NCI-H146 (cell line): ENCODE measurements at regions not wholly inside any gene's neighbourhood (a gene's known extent, or its start where the extent isn't known, plus 50 kb on each side); places are given as distances from the start of the nearest gene placed in this dataset.

Experiments used
- DNase-seq: peaks from one replicate; lab custom pipeline; 2025; lab: John Stamatoyannopoulos, UW

- no peak for DNase-seq
Observed at GRCh38 chr20:58000861-58001260, 227.6 kb downstream of the ANKRD60 start.

- DNase-seq, result peak; percentile 92
Observed at GRCh38 chr20:57999465-58000111, 228.9 kb downstream of the ANKRD60 start.

GRCh38 chr20:57998981-57999464 is 229.4 kb downstream of the ANKRD60 start:
- DNase-seq, result no peak

- no peak for DNase-seq
Observed at GRCh38 chr20:57998276-57998675, 230.2 kb downstream of the ANKRD60 start.

GRCh38 chr20:57996936-57997890 is 231.2 kb downstream of the ANKRD60 start:
- DNase-seq, result no peak

GRCh38 chr20:57996465-57996864 is 232.0 kb downstream of the ANKRD60 start:
- DNase-seq, result no peak

- DNase-seq, result peak; percentile 37
Observed at GRCh38 chr20:57995381-57995977, 233.0 kb downstream of the ANKRD60 start.

GRCh38 chr20:57993716-57994431 is 234.6 kb downstream of the ANKRD60 start:
- peak; percentile 52 for DNase-seq

- DNase-seq, result peak; percentile 17
Observed at GRCh38 chr20:57991211-57991881, 237.1 kb downstream of the ANKRD60 start.

GRCh38 chr20:57990396-57990987 is 238.0 kb downstream of the ANKRD60 start:
- DNase-seq, result no peak

GRCh38 chr20:57988828-57989227 is 239.6 kb downstream of the ANKRD60 start:
- DNase-seq, result no peak

GRCh38 chr20:57988422-57988821 is 240.0 kb downstream of the ANKRD60 start:
- DNase-seq, result no peak

GRCh38 chr20:57987659-57988058 is 240.8 kb downstream of the ANKRD60 start:
- peak; percentile 55 for DNase-seq

- DNase-seq, result peak; percentile 51
Observed at GRCh38 chr20:57986666-57987065, 241.8 kb downstream of the ANKRD60 start.

GRCh38 chr20:57985278-57985677 is 243.2 kb downstream of the ANKRD60 start:
- no peak for DNase-seq

- no peak for DNase-seq
Observed at GRCh38 chr20:57983082-57983481, 245.4 kb downstream of the ANKRD60 start.

GRCh38 chr20:57980506-57980905 is 247.9 kb downstream of the ANKRD60 start:
- DNase-seq, result no peak

- DNase-seq, result no peak
Observed at GRCh38 chr20:57977569-57977968, 250.9 kb downstream of the ANKRD60 start.

- DNase-seq, result no peak
Observed at GRCh38 chr20:57977141-57977540, 251.3 kb downstream of the ANKRD60 start.

- DNase-seq, result no peak
Observed at GRCh38 chr20:57974863-57975262, 253.6 kb downstream of the ANKRD60 start.

- no peak for DNase-seq
Observed at GRCh38 chr20:57973886-57974285, 254.6 kb downstream of the ANKRD60 start.
